ENCODE measurements at regions not wholly inside any gene's neighbourhood (a gene's known extent, or its start where the extent isn't known, plus 50 kb on each side); places are given as distances from the start of the nearest gene placed in this dataset.

DNA sequence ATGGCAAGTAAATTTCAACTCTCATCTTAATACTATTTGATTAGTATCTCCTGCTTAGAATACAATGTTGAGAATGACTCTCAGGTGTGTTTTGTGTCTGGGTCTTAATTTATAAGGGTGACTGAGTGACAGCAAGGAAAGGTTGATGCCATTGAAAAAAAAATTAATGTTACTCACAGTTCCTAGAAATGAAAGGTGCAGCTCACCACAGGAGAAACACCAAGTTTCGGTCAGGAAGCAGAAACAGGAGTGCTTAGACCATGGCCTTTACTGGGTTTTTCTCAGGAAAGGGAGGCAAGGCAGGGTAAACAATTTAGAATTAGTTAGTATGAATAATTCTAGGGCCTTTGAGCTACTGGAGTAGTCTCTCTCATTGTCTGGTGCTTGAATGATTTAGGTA lies 159.2 kb upstream of the C9orf72 start:
- TF ChIP-seq, protein P1, sequence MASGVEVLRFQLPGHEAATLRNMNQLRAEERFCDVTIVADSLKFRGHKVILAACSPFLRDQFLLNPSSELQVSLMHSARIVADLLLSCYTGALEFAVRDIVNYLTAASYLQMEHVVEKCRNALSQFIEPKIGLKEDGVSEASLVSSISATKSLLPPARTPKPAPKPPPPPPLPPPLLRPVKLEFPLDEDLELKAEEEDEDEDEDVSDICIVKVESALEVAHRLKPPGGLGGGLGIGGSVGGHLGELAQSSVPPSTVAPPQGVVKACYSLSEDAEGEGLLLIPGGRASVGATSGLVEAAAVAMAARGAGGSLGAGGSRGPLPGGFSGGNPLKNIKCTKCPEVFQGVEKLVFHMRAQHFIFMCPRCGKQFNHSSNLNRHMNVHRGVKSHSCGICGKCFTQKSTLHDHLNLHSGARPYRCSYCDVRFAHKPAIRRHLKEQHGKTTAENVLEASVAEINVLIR (CRISPR knock-in tag; IDR thresholded peaks at IDR 0.05): no peak
- TF ChIP-seq SIN3A (IDR thresholded peaks at IDR 0.05; ENCODE audit: borderline replicate concordance in 2 of 2, control insufficient read depth in 1 of 2, low read depth in 2 of 2, low read length in 2 of 2) (no peak), STAG1 (CRISPR knock-in tag; IDR thresholded peaks at IDR 0.05; ENCODE audit: borderline replicate concordance) (no peak)

Data from K562 (cell line).